ENCODE measurements at regions not wholly inside any gene's neighbourhood (a gene's known extent, or its start where the extent isn't known, plus 50 kb on each side); places are given as distances from the start of the nearest gene placed in this dataset.

DNA sequence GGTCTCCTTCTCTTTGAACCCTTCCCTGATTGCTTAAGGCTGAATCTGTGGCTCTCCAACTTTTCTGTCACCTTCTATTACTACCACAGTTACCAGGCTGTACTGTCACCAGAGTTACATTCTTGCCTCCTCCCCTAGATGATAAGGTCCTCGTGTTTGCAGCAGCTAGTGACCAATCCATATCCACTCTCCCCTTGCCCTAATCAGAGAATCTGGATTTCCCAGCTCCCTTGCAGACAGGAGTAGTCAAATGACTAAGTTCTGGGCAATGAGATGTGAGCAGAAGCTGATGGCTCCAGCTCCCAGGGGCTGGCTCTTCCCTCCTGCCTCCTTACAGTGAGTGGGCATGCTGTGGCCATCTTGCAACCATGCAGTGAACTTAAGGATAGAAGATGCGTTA is 95.4 kb upstream of the VGLL4 start:
- TF ChIP-seq, protein P1, sequence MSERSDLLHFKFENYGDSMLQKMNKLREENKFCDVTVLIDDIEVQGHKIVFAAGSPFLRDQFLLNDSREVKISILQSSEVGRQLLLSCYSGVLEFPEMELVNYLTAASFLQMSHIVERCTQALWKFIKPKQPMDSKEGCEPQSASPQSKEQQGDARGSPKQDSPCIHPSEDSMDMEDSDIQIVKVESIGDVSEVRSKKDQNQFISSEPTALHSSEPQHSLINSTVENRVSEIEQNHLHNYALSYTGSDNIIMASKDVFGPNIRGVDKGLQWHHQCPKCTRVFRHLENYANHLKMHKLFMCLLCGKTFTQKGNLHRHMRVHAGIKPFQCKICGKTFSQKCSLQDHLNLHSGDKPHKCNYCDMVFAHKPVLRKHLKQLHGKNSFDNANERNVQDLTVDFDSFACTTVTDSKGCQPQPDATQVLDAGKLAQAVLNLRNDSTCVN (tag by site-specific recombination; optimal IDR thresholded peaks at IDR 0.05): no peak
- TF ChIP-seq KLF1 (tag by site-specific recombination; IDR thresholded peaks at IDR 0.05) (no peak), ZNF350 (tag by site-specific recombination; IDR thresholded peaks at IDR 0.05) (no peak), ZNF621 (tag by site-specific recombination; IDR thresholded peaks at IDR 0.05) (no peak), PRDM10 (tag by site-specific recombination; IDR thresholded peaks at IDR 0.05) (no peak), ZNF585B (tag by site-specific recombination; IDR thresholded peaks at IDR 0.05) (no peak), ZBTB44 (tag by site-specific recombination; IDR thresholded peaks at IDR 0.05) (no peak), ZNF639 (tag by site-specific recombination; IDR thresholded peaks at IDR 0.05) (no peak), YY1 (tag by site-specific recombination; IDR thresholded peaks at IDR 0.05) (no peak)
- TF ChIP-seq, protein P2, sequence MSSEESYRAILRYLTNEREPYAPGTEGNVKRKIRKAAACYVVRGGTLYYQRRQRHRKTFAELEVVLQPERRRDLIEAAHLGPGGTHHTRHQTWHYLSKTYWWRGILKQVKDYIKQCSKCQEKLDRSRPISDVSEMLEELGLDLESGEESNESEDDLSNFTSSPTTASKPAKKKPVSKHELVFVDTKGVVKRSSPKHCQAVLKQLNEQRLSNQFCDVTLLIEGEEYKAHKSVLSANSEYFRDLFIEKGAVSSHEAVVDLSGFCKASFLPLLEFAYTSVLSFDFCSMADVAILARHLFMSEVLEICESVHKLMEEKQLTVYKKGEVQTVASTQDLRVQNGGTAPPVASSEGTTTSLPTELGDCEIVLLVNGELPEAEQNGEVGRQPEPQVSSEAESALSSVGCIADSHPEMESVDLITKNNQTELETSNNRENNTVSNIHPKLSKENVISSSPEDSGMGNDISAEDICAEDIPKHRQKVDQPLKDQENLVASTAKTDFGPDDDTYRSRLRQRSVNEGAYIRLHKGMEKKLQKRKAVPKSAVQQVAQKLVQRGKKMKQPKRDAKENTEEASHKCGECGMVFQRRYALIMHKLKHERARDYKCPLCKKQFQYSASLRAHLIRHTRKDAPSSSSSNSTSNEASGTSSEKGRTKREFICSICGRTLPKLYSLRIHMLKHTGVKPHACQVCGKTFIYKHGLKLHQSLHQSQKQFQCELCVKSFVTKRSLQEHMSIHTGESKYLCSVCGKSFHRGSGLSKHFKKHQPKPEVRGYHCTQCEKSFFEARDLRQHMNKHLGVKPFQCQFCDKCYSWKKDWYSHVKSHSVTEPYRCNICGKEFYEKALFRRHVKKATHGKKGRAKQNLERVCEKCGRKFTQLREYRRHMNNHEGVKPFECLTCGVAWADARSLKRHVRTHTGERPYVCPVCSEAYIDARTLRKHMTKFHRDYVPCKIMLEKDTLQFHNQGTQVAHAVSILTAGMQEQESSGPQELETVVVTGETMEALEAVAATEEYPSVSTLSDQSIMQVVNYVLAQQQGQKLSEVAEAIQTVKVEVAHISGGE (tag by site-specific recombination; conservative IDR thresholded peaks at IDR 0.05; ENCODE audit: low read depth): no peak
- TF ChIP-seq, protein P3, sequence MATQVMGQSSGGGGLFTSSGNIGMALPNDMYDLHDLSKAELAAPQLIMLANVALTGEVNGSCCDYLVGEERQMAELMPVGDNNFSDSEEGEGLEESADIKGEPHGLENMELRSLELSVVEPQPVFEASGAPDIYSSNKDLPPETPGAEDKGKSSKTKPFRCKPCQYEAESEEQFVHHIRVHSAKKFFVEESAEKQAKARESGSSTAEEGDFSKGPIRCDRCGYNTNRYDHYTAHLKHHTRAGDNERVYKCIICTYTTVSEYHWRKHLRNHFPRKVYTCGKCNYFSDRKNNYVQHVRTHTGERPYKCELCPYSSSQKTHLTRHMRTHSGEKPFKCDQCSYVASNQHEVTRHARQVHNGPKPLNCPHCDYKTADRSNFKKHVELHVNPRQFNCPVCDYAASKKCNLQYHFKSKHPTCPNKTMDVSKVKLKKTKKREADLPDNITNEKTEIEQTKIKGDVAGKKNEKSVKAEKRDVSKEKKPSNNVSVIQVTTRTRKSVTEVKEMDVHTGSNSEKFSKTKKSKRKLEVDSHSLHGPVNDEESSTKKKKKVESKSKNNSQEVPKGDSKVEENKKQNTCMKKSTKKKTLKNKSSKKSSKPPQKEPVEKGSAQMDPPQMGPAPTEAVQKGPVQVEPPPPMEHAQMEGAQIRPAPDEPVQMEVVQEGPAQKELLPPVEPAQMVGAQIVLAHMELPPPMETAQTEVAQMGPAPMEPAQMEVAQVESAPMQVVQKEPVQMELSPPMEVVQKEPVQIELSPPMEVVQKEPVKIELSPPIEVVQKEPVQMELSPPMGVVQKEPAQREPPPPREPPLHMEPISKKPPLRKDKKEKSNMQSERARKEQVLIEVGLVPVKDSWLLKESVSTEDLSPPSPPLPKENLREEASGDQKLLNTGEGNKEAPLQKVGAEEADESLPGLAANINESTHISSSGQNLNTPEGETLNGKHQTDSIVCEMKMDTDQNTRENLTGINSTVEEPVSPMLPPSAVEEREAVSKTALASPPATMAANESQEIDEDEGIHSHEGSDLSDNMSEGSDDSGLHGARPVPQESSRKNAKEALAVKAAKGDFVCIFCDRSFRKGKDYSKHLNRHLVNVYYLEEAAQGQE (tag by site-specific recombination; IDR thresholded peaks at IDR 0.05): no peak
- TF ChIP-seq, protein P4, sequence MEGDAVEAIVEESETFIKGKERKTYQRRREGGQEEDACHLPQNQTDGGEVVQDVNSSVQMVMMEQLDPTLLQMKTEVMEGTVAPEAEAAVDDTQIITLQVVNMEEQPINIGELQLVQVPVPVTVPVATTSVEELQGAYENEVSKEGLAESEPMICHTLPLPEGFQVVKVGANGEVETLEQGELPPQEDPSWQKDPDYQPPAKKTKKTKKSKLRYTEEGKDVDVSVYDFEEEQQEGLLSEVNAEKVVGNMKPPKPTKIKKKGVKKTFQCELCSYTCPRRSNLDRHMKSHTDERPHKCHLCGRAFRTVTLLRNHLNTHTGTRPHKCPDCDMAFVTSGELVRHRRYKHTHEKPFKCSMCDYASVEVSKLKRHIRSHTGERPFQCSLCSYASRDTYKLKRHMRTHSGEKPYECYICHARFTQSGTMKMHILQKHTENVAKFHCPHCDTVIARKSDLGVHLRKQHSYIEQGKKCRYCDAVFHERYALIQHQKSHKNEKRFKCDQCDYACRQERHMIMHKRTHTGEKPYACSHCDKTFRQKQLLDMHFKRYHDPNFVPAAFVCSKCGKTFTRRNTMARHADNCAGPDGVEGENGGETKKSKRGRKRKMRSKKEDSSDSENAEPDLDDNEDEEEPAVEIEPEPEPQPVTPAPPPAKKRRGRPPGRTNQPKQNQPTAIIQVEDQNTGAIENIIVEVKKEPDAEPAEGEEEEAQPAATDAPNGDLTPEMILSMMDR (tag by site-specific recombination; IDR thresholded peaks at IDR 0.05): no peak
